H1 (cell line): ENCODE measurements at regions not wholly inside any gene's neighbourhood (a gene's known extent, or its start where the extent isn't known, plus 50 kb on each side); places are given as distances from the start of the nearest gene placed in this dataset.

Experiments used
- CTCF ChIA-PET: fragments of 300-600 bp; sonication (Branson Sonifier 250); formaldehyde crosslinking; loops from one replicate; lab custom pipeline; 2021; ENCODE audit not compliant: partially characterized antibody; lab: Charles Lee
- POLR2A ChIA-PET: fragments of 300-600 bp; sonication (Branson Sonifier 250); formaldehyde crosslinking; loops from one replicate; lab custom pipeline; 2021; ENCODE audit warnings: inconsistent platforms; ENCODE audit not compliant: partially characterized antibody; lab: Charles Lee
- DNase-seq, 2 experiments: peaks; one replicate each; pipeline versions ENCODE4 v3.0.0 to v3.0.0-alpha.2; 2010 to 2022; ENCODE audit warnings: low spot score in 2 of 2, low read depth in 1 of 2, mixed read lengths in 1 of 2
- FAIRE-seq: peaks from 2 replicates; lab custom pipeline; 2011; peaks lifted over from hg19 to GRCh38; lab: Jason Lieb, UNC
- H2AFZ ChIP-seq: 2 replicates; pipeline ENCODE4 v1.8.1; 2012; ENCODE audit warnings: low read length, inconsistent platforms
- H2AK5ac ChIP-seq: 2 replicates; pipeline ENCODE4 v1.6.1; 2013; ENCODE audit warnings: low read depth, low read length
- H2BK120ac ChIP-seq: replicated peaks from 2 replicates; pipeline ENCODE3; 2013; ENCODE audit warnings: low read depth, low read length, inconsistent platforms
- H2BK12ac ChIP-seq: 2 replicates; pipeline ENCODE4 v1.6.1; 2013; ENCODE audit warnings: low read depth, low read length
- H2BK15ac ChIP-seq: 2 replicates; pipeline ENCODE4 v1.6.1; 2013; ENCODE audit warnings: low read length
- H2BK20ac ChIP-seq: 2 replicates; pipeline ENCODE4 v1.6.1; 2013; ENCODE audit warnings: low read length
- H2BK5ac ChIP-seq: 2 replicates; pipeline ENCODE4 v1.6.1; 2013; ENCODE audit warnings: low read depth, low read length
- H3K14ac ChIP-seq: 2 replicates; pipeline ENCODE4 v1.6.1; 2013; ENCODE audit warnings: inconsistent platforms; ENCODE audit not compliant: insufficient read length
- H3K18ac ChIP-seq: 2 replicates; pipeline ENCODE4 v1.6.1; 2013; ENCODE audit warnings: low read length; ENCODE audit errors: extremely low read depth
- H3K23ac ChIP-seq: 2 replicates; pipeline ENCODE4 v1.6.1; 2013; ENCODE audit warnings: inconsistent platforms; ENCODE audit not compliant: insufficient read length
- H3K23me2 ChIP-seq: 2 replicates; pipeline ENCODE4 v1.6.1; 2013; ENCODE audit warnings: low read depth, low read length
- H3K27ac ChIP-seq: 2 replicates; pipeline ENCODE4 v1.6.1; 2011; ENCODE audit warnings: low read depth, low read length, inconsistent platforms
- H3K27me3 ChIP-seq, 4 experiments: replicated peaks in 1 of 4; 1 replicate in 1 of 4; 2 replicates in 3 of 4; pipeline versions ENCODE4 v1.6.1 to v1.8.1; 2011 to 2013; ENCODE audit warnings: low read length in 3 of 4, mild to moderate bottlenecking in 3 of 4, inconsistent platforms in 2 of 4, mixed read lengths in 2 of 4, moderate library complexity in 1 of 4; ENCODE audit not compliant: control insufficient read depth in 3 of 4, insufficient read depth in 3 of 4; ENCODE audit errors: extremely low read depth in 1 of 4
- H3K36me3 ChIP-seq, 4 experiments: 2 replicates each; pipeline versions ENCODE4 v1.6.1 to v1.8.1; 2011 to 2013; ENCODE audit warnings: mild to moderate bottlenecking in 4 of 4, low read length in 3 of 4, moderate library complexity in 2 of 4, control low read depth in 1 of 4, inconsistent platforms in 1 of 4; ENCODE audit not compliant: insufficient read depth in 4 of 4, control insufficient read depth in 2 of 4
- H3K4ac ChIP-seq: replicated peaks from 2 replicates; pipeline ENCODE3; 2013; ENCODE audit warnings: low read length, low read depth, mixed read lengths, inconsistent platforms; ENCODE audit not compliant: insufficient read length
- H3K4me1 ChIP-seq, 4 experiments: replicated peaks in 1 of 4; 1 replicate in 1 of 4; 2 replicates in 3 of 4; pipeline versions ENCODE4 v1.6.1 to v1.8.1; 2011 to 2013; ENCODE audit warnings: low read length in 3 of 4, inconsistent platforms in 2 of 4, mixed read lengths in 1 of 4; ENCODE audit not compliant: insufficient read depth in 4 of 4, control insufficient read depth in 3 of 4
- H3K4me2 ChIP-seq, 2 experiments: 2 replicates each; pipeline versions ENCODE4 v1.6.1 to v1.8.1; 2011 to 2013; ENCODE audit warnings: low read depth in 2 of 2, low read length in 2 of 2, control low read depth in 1 of 2, inconsistent platforms in 1 of 2, mild to moderate bottlenecking in 1 of 2; ENCODE audit not compliant: insufficient read depth in 1 of 2
- H3K4me3 ChIP-seq, 4 experiments: fragments of 200-600, 300-600 bp in 1 of 4; sonication (generic), shearing (Covaris generic), sonication (Bioruptor Twin) in 1 of 4; 2 replicates each; pipeline versions ENCODE4 v1.5.1 to v1.8.1; 2011 to 2016; ENCODE audit warnings: low read length in 4 of 4, low read depth in 3 of 4, control low read depth in 2 of 4, inconsistent platforms in 2 of 4, mild to moderate bottlenecking in 2 of 4, mixed read lengths in 1 of 4, moderate library complexity in 1 of 4; ENCODE audit not compliant: insufficient read depth in 2 of 4; ENCODE audit errors: extremely low read depth in 1 of 4
- H3K56ac ChIP-seq: replicated peaks from 2 replicates; pipeline ENCODE3; 2013; ENCODE audit warnings: low read depth, mild to moderate bottlenecking, mixed read lengths, low read length, inconsistent platforms; ENCODE audit not compliant: insufficient read length
- H3K79me1 ChIP-seq: 2 replicates; pipeline ENCODE4 v1.6.1; 2013; ENCODE audit warnings: low read depth, low read length, control low read depth
- H3K79me2 ChIP-seq, 2 experiments: 2 replicates each; pipeline versions ENCODE4 v1.6.1 to v1.8.1; 2012 to 2013; ENCODE audit warnings: low read length in 2 of 2, mild to moderate bottlenecking in 2 of 2, inconsistent platforms in 1 of 2; ENCODE audit not compliant: insufficient read depth in 2 of 2, control insufficient read depth in 1 of 2
- H3K9ac ChIP-seq, 4 experiments: replicated peaks in 1 of 4; 1 replicate in 1 of 4; 2 replicates in 3 of 4; pipeline versions ENCODE4 v1.6.1 to v1.8.1; 2011 to 2013; ENCODE audit warnings: low read depth in 3 of 4, low read length in 3 of 4, control low read depth in 2 of 4, mild to moderate bottlenecking in 2 of 4, moderate library complexity in 2 of 4, inconsistent platforms in 1 of 4; ENCODE audit errors: extremely low read depth in 1 of 4
- H3K9me3 ChIP-seq, 2 experiments: 2 replicates each; pipeline versions ENCODE4 v1.6.1 to v1.8.1; 2012 to 2013; ENCODE audit warnings: mild to moderate bottlenecking in 2 of 2, moderate library complexity in 2 of 2, control low read depth in 1 of 2, inconsistent platforms in 1 of 2, low read depth in 1 of 2, low read length in 1 of 2, mixed read lengths in 1 of 2; ENCODE audit not compliant: insufficient read depth in 2 of 2
- H4K20me1 ChIP-seq, 2 experiments: replicated peaks in 1 of 2; 2 replicates each; pipeline versions ENCODE3 to v1.8.1; 2011 to 2013; ENCODE audit warnings: inconsistent platforms in 2 of 2, low read length in 2 of 2, mild to moderate bottlenecking in 1 of 2; ENCODE audit not compliant: insufficient read depth in 2 of 2, control insufficient read depth in 1 of 2
- H4K5ac ChIP-seq: 2 replicates; pipeline ENCODE4 v1.6.1; 2013; ENCODE audit warnings: low read length, low read depth, mixed read lengths, inconsistent platforms; ENCODE audit not compliant: insufficient read length
- H4K8ac ChIP-seq: 2 replicates; pipeline ENCODE4 v1.8.0; 2013; ENCODE audit warnings: mild to moderate bottlenecking, moderate library complexity, low read length, inconsistent platforms; ENCODE audit not compliant: insufficient read depth; ENCODE audit errors: extremely low read depth
- H4K91ac ChIP-seq: replicated peaks from 2 replicates; pipeline ENCODE3; 2013; ENCODE audit warnings: low read length, mixed read lengths, inconsistent platforms; ENCODE audit not compliant: insufficient read length
- BACH1 ChIP-seq: IDR thresholded peaks from 2 replicates; pipeline ENCODE4 v1.6.1; 2012; ENCODE audit warnings: low read length, improper control_type of control experiment
- CTBP2 ChIP-seq: IDR thresholded peaks from 2 replicates; pipeline ENCODE4 v1.7.0; 2011; ENCODE audit warnings: borderline replicate concordance, mild to moderate bottlenecking, moderate library complexity, mixed read lengths, low read length; ENCODE audit not compliant: insufficient read depth, insufficient read length
- JUND ChIP-seq: IDR thresholded peaks from 2 replicates; pipeline ENCODE4 v1.6.1; 2011; ENCODE audit warnings: mild to moderate bottlenecking, improper control_type of control experiment, low read length
- KDM1A ChIP-seq: fragments of 200-600, 300-600 bp; sonication (generic); IDR thresholded peaks from 2 replicates; pipeline ENCODE4 v1.7.1; 2016; ENCODE audit warnings: mild to moderate bottlenecking, low read length, borderline replicate concordance
- KDM4A ChIP-seq: IDR thresholded peaks from one replicate; pipeline ENCODE4 v1.7.1; 2012; ENCODE audit warnings: low read depth, mild to moderate bottlenecking, moderate library complexity, low read length, inconsistent platforms; ENCODE audit not compliant: severe bottlenecking
- MAFK ChIP-seq: IDR thresholded peaks from 2 replicates; pipeline ENCODE4 v1.6.1; 2012; ENCODE audit warnings: low read depth, mild to moderate bottlenecking, improper control_type of control experiment, low read length
- MAX ChIP-seq: IDR thresholded peaks from 2 replicates; pipeline ENCODE4 v1.6.1; 2012; ENCODE audit warnings: inconsistent platforms
- NANOG ChIP-seq: IDR thresholded peaks from 2 replicates; pipeline ENCODE4 v1.6.1; 2011; ENCODE audit warnings: low read length, low read depth, mild to moderate bottlenecking, inconsistent platforms; ENCODE audit not compliant: insufficient read depth, poor library complexity, severe bottlenecking
- NRF1 ChIP-seq: IDR thresholded peaks from 2 replicates; pipeline ENCODE4 v1.6.1; 2011; ENCODE audit warnings: mild to moderate bottlenecking, low read depth, low read length, improper control_type of control experiment
- SIRT6 ChIP-seq: IDR thresholded peaks from one replicate; pipeline ENCODE4 v1.7.1; 2012; ENCODE audit warnings: low read length, inconsistent platforms
- WGBS, 2 experiments: shearing (Covaris generic) in 1 of 2; methylation state at CpG; one replicate each; pipeline versions ENCODE4 v1.1.6 to v1.1.7; 2013 to 2015; ENCODE audit warnings: low lambda C conversion rate in 2 of 2, mixed read lengths in 2 of 2, inconsistent platforms in 1 of 2, low coverage in 1 of 2, missing lambda C conversion rate in 1 of 2; ENCODE audit not compliant: insufficient replicate concordance in 2 of 2, insufficient coverage in 1 of 2, insufficient read length in 1 of 2; ENCODE audit errors: extremely low coverage in 1 of 2, missing lambda C conversion rate in 1 of 2; 5-methylcytosine and 5-hydroxymethylcytosine counted together

- no peak overlapping the region for H2BK120ac ChIP-seq
- no peak overlapping the region for H4K8ac ChIP-seq
- H3K36me3 ChIP-seq, result no peaks in the 10 kb centered on the region
- no peak overlapping the region for H2BK5ac ChIP-seq
- H3K23ac ChIP-seq, result no peak overlapping the region
- H3K4me2 ChIP-seq, result no peak overlapping the region
- H4K91ac ChIP-seq, result no peak overlapping the region
- H4K20me1 ChIP-seq, result no peaks in the 10 kb centered on the region
- H2BK12ac ChIP-seq, result no peak overlapping the region
- no peak overlapping the region for H3K27ac ChIP-seq
- H3K4me1 ChIP-seq, result peaks cover 0 to under 1% (median 0%) of the 10 kb centered on the region in 4 experiments; a peak in 1 of 7 replicates
- no peaks in the 10 kb centered on the region for H3K79me1 ChIP-seq
- H3K4ac ChIP-seq, result no peak overlapping the region
- no peak overlapping the region for H4K5ac ChIP-seq
- H3K14ac ChIP-seq, result no peak overlapping the region
- H3K23me2 ChIP-seq, result no peaks in the 10 kb centered on the region
- H2BK15ac ChIP-seq, result no peak overlapping the region
- H3K56ac ChIP-seq, result no peak overlapping the region
- H3K18ac ChIP-seq, result no peak overlapping the region
- no peaks in the 10 kb centered on the region for H3K9me3 ChIP-seq
- no peak overlapping the region for H2AK5ac ChIP-seq
- no peak overlapping the region for H3K9ac ChIP-seq
- DNase-seq, result no peak
- no peak overlapping the region for H2BK20ac ChIP-seq
- H2AFZ ChIP-seq, result no peak overlapping the region
- no peaks in the 10 kb centered on the region; a peak in 1 of 7 replicates for H3K27me3 ChIP-seq
- ChIA-PET CTCF (interaction anchor here (0.8 to 1.7 kb wide), 2 partner anchors 12 to 22 kb away, joined by 3 to 4 read pairs; no protein-coding TSS in a partner anchor), POLR2A (no interaction called here)
- H3K79me2 ChIP-seq, result no peaks in the 10 kb centered on the region
- TF ChIP-seq NANOG (no peak), NRF1 (no peak), SIRT6 (no peak), JUND (no peak), CTBP2 (no peak), KDM1A (no peak), MAFK (no peak), KDM4A (no peak), BACH1 (no peak), MAX (no peak)
- FAIRE-seq, result no peak
- WGBS, 2 experiments, result 88% methylated on average over 1 of the region's 1 CpG; no CpG with 5 or more reads in 1 of the 2 experiments
- no peak overlapping the region for H3K4me3 ChIP-seq
These were observed 194.9 kb downstream of the ARRDC4 start for GRCh38 chr15:98155356-98155755.
